ENCODE measurements at regions not wholly inside any gene's neighbourhood (a gene's known extent, or its start where the extent isn't known, plus 50 kb on each side); places are given as distances from the start of the nearest gene placed in this dataset.
A peak's percentile ranks its signal among the peaks of the same experiment; 100 is the strongest.

DNA sequence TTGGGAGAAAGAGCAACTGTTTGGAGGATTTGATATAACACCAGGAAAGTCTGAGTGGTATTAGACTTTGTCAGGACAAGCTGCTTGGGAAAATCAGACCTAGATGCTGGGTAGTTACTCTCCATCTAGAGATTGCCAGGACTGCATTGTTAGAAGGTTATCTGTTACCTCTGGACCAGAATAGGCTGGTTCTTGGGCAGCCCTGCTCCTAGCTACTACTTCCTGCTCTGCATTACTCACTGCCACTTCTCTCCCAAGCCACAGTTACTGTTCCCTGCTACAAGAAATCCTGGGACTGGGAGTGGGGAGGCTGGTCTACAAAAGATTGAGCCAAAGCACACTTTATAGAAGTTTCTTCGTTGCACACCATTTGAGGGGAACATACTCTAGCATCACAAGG, 95.5 kb upstream of the KCNN2 start:
- ATAC-seq (no peak), DNase-seq (ENCODE audit: low spot score) (no peak)
- H3K27ac Mint-ChIP-seq, result no peak overlapping the region
- no peaks in the 10 kb centered on the region for H3K36me3 Mint-ChIP-seq (ENCODE audit: low read depth)
- Histone ChIP-seq H3K4me2 (no peak overlapping the region), H3F3A (replicated peaks; ENCODE audit: low read depth) (no peaks in the 10 kb centered on the region), H3K27ac (ENCODE audit: low read depth) (no peak overlapping the region), H3K4me1 (ENCODE audit: insufficient read depth) (no peaks in the 10 kb centered on the region), H3K4me3 (no peak overlapping the region), H3K9me2 (ENCODE audit: insufficient read depth) (no peaks in the 10 kb centered on the region), H3K79me2 (replicated peaks; ENCODE audit: insufficient read depth) (no peaks in the 10 kb centered on the region), H3K27me3 (ENCODE audit: insufficient read depth) (no peaks in the 10 kb centered on the region), H2AFZ (peak overlapping the region; percentile 52; the same call in 1 of the 2 replicates), H3K36me3 (ENCODE audit: insufficient read depth) (no peaks in the 10 kb centered on the region), H4K20me1 (replicated peaks; ENCODE audit: insufficient read depth) (no peaks in the 10 kb centered on the region)
- TF ChIP-seq, protein P1, sequence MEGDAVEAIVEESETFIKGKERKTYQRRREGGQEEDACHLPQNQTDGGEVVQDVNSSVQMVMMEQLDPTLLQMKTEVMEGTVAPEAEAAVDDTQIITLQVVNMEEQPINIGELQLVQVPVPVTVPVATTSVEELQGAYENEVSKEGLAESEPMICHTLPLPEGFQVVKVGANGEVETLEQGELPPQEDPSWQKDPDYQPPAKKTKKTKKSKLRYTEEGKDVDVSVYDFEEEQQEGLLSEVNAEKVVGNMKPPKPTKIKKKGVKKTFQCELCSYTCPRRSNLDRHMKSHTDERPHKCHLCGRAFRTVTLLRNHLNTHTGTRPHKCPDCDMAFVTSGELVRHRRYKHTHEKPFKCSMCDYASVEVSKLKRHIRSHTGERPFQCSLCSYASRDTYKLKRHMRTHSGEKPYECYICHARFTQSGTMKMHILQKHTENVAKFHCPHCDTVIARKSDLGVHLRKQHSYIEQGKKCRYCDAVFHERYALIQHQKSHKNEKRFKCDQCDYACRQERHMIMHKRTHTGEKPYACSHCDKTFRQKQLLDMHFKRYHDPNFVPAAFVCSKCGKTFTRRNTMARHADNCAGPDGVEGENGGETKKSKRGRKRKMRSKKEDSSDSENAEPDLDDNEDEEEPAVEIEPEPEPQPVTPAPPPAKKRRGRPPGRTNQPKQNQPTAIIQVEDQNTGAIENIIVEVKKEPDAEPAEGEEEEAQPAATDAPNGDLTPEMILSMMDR (conservative IDR thresholded peaks at IDR 0.05; ENCODE audit: low read depth in 2 of 2), result no peak
- TF ChIP-seq STAT1 (IDR thresholded peaks at IDR 0.05; ENCODE audit: unreplicated experiment) (no peak), EZH2 (IDR thresholded peaks at IDR 0.05; ENCODE audit: low read depth, unreplicated experiment) (no peak), POLR2AphosphoS5 (IDR thresholded peaks at IDR 0.05; ENCODE audit: low read depth) (no peak), ZNF114 (CRISPR knock-in tag; IDR thresholded peaks at IDR 0.05) (no peak), REST (IDR thresholded peaks at IDR 0.05; ENCODE audit: unreplicated experiment) (no peak), JUNB (IDR thresholded peaks at IDR 0.05; ENCODE audit: unreplicated experiment) (no peak), ZNF331 (CRISPR knock-in tag; IDR thresholded peaks at IDR 0.05; ENCODE audit: low read depth) (no peak), NANOG (IDR thresholded peaks at IDR 0.05; ENCODE audit: borderline replicate concordance) (no peak), CREB1 (CRISPR knock-in tag; IDR thresholded peaks at IDR 0.05; ENCODE audit: low read depth) (no peak), EZH2phosphoT487 (IDR thresholded peaks at IDR 0.05; ENCODE audit: unreplicated experiment) (no peak)
- TF ChIP-seq, protein P2, sequence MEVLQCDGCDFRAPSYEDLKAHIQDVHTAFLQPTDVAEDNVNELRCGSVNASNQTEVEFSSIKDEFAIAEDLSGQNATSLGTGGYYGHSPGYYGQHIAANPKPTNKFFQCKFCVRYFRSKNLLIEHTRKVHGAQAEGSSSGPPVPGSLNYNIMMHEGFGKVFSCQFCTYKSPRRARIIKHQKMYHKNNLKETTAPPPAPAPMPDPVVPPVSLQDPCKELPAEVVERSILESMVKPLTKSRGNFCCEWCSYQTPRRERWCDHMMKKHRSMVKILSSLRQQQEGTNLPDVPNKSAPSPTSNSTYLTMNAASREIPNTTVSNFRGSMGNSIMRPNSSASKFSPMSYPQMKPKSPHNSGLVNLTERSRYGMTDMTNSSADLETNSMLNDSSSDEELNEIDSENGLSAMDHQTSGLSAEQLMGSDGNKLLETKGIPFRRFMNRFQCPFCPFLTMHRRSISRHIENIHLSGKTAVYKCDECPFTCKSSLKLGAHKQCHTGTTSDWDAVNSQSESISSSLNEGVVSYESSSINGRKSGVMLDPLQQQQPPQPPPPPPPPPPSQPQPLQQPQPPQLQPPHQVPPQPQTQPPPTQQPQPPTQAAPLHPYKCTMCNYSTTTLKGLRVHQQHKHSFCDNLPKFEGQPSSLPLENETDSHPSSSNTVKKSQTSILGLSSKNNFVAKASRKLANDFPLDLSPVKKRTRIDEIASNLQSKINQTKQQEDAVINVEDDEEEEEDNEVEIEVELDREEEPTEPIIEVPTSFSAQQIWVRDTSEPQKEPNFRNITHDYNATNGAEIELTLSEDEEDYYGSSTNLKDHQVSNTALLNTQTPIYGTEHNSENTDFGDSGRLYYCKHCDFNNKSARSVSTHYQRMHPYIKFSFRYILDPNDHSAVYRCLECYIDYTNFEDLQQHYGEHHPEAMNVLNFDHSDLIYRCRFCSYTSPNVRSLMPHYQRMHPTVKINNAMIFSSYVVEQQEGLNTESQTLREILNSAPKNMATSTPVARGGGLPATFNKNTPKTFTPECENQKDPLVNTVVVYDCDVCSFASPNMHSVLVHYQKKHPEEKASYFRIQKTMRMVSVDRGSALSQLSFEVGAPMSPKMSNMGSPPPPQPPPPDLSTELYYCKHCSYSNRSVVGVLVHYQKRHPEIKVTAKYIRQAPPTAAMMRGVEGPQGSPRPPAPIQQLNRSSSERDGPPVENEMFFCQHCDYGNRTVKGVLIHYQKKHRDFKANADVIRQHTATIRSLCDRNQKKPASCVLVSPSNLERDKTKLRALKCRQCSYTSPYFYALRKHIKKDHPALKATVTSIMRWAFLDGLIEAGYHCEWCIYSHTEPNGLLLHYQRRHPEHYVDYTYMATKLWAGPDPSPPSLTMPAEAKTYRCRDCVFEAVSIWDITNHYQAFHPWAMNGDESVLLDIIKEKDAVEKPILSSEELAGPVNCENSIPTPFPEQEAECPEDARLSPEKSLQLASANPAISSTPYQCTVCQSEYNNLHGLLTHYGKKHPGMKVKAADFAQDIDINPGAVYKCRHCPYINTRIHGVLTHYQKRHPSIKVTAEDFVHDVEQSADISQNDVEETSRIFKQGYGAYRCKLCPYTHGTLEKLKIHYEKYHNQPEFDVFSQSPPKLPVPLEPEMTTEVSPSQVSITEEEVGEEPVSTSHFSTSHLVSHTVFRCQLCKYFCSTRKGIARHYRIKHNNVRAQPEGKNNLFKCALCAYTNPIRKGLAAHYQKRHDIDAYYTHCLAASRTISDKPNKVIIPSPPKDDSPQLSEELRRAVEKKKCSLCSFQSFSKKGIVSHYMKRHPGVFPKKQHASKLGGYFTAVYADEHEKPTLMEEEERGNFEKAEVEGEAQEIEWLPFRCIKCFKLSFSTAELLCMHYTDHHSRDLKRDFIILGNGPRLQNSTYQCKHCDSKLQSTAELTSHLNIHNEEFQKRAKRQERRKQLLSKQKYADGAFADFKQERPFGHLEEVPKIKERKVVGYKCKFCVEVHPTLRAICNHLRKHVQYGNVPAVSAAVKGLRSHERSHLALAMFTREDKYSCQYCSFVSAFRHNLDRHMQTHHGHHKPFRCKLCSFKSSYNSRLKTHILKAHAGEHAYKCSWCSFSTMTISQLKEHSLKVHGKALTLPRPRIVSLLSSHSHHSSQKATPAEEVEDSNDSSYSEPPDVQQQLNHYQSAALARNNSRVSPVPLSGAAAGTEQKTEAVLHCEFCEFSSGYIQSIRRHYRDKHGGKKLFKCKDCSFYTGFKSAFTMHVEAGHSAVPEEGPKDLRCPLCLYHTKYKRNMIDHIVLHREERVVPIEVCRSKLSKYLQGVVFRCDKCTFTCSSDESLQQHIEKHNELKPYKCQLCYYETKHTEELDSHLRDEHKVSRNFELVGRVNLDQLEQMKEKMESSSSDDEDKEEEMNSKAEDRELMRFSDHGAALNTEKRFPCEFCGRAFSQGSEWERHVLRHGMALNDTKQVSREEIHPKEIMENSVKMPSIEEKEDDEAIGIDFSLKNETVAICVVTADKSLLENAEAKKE (CRISPR knock-in tag; IDR thresholded peaks at IDR 0.05), result no peak
- TF ChIP-seq, protein P3, sequence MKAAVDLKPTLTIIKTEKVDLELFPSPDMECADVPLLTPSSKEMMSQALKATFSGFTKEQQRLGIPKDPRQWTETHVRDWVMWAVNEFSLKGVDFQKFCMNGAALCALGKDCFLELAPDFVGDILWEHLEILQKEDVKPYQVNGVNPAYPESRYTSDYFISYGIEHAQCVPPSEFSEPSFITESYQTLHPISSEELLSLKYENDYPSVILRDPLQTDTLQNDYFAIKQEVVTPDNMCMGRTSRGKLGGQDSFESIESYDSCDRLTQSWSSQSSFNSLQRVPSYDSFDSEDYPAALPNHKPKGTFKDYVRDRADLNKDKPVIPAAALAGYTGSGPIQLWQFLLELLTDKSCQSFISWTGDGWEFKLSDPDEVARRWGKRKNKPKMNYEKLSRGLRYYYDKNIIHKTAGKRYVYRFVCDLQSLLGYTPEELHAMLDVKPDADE (IDR thresholded peaks at IDR 0.05), result no peak
- H3K27me3 Mint-ChIP-seq (ENCODE audit: insufficient read depth, low read depth, poor library complexity), result peaks cover 2% of the 10 kb centered on the region
- H3K4me3 Mint-ChIP-seq, result no peak overlapping the region
- no peaks in the 10 kb centered on the region for H3K9me3 Mint-ChIP-seq
- peaks cover 5% of the 10 kb centered on the region; the same call in 2 of the 3 replicates for H3K4me1 Mint-ChIP-seq
